ENCODE measurements at regions not wholly inside any gene's neighbourhood (a gene's known extent, or its start where the extent isn't known, plus 50 kb on each side); places are given as distances from the start of the nearest gene placed in this dataset.
"Not testable (repeated sequence)": the region's sequence is repeated elsewhere in the genome, so short reads cannot be mapped to it uniquely, and the experiment has no call there.

GRCh38 chr10:63684257-63684936 lies 163.2 kb downstream of the REEP3 start:
- Histone ChIP-seq H3K36me3 (replicated peaks) (no peaks in the 10 kb centered on the region), H3K27me3 (replicated peaks) (no peaks in the 10 kb centered on the region), H3K27ac (no peak overlapping the region), H3K4me3 (ENCODE audit: low read depth, low read length) (no peak overlapping the region)
- no peak for DNase-seq
- TF ChIP-seq, protein P1, sequence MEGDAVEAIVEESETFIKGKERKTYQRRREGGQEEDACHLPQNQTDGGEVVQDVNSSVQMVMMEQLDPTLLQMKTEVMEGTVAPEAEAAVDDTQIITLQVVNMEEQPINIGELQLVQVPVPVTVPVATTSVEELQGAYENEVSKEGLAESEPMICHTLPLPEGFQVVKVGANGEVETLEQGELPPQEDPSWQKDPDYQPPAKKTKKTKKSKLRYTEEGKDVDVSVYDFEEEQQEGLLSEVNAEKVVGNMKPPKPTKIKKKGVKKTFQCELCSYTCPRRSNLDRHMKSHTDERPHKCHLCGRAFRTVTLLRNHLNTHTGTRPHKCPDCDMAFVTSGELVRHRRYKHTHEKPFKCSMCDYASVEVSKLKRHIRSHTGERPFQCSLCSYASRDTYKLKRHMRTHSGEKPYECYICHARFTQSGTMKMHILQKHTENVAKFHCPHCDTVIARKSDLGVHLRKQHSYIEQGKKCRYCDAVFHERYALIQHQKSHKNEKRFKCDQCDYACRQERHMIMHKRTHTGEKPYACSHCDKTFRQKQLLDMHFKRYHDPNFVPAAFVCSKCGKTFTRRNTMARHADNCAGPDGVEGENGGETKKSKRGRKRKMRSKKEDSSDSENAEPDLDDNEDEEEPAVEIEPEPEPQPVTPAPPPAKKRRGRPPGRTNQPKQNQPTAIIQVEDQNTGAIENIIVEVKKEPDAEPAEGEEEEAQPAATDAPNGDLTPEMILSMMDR (IDR thresholded peaks at IDR 0.05; ENCODE audit: low read depth, low read length, missing control alignments) = no peak
- in situ Hi-C loops (cut with HindIII; ENCODE audit: low pct_ligation_motif_present, low sequenced_read_pairs) = no loop called here

DNA sequence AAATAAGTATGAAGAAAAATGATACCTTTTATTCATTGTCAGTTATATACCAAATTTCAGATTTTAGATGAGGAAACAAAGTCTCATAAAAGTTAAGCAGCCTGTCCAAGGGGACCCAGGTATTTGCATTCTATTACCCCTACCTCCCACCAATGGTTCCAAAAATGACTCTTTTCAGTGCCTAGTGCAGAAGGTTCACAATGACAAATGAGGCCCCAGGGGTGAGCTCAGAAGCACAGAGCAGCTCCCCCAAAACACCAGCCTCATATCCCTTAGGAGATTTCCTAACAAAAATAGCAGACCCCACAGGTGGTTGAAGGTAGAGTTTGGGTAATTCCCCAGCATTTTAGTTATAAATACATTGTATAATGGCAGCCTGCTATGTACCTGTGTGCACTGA lies 168.6 kb downstream of the REEP3 start:
- DNase-seq = no peak
- H3K27ac ChIP-seq = no peak overlapping the region
- TF ChIP-seq, protein P1 (IDR thresholded peaks at IDR 0.05; ENCODE audit: low read depth, low read length, missing control alignments) = no peak
- H3K4me3 ChIP-seq (ENCODE audit: low read depth, low read length) = no peak overlapping the region
- no peaks in the 10 kb centered on the region for H3K36me3 ChIP-seq (replicated peaks)
- in situ Hi-C loops (cut with HindIII; ENCODE audit: low pct_ligation_motif_present, low sequenced_read_pairs) = no loop called here
- no peaks in the 10 kb centered on the region for H3K27me3 ChIP-seq (replicated peaks)

GRCh38 chr10:63692220-63692896 lies 171.2 kb downstream of the REEP3 start:
- no peak overlapping the region for H3K27ac ChIP-seq
- TF ChIP-seq, protein P1 (IDR thresholded peaks at IDR 0.05; ENCODE audit: low read depth, low read length, missing control alignments) = no peak
- no peak overlapping the region for H3K4me3 ChIP-seq (ENCODE audit: low read depth, low read length)
- H3K27me3 ChIP-seq (replicated peaks) = no peaks in the 10 kb centered on the region
- H3K36me3 ChIP-seq (replicated peaks) = no peaks in the 10 kb centered on the region
- DNase-seq = no peak
- in situ Hi-C loops (cut with HindIII; ENCODE audit: low pct_ligation_motif_present, low sequenced_read_pairs) = no loop called here

- H3K36me3 ChIP-seq (replicated peaks); H3K27ac ChIP-seq; H3K27me3 ChIP-seq (replicated peaks); H3K4me3 ChIP-seq (ENCODE audit: low read depth, low read length); DNase-seq; in situ Hi-C loops (cut with HindIII; ENCODE audit: low pct_ligation_motif_present, low sequenced_read_pairs): not testable (repeated sequence)
These were observed 171.8 kb downstream of the REEP3 start for GRCh38 chr10:63693021-63693420.

DNA sequence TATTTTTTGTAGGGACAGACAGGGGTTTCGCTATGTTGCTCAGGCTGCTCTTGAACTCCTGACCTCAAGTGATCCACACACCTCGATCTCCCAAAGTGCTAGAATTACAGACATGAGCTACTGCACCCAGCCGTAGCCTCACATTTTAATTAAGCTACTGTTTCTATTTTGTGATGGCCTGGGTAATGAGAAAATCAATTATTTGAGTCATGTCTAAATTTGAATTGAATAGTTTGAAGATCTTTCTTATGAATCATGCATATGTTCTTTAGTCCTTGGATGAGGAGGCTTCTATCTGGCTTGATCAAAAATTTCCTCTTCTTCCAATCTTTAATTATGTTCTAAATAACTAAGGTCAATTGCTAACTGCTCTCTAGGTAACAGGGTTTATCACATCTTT lies 175.0 kb downstream of the REEP3 start:
- H3K27ac ChIP-seq = no peak overlapping the region
- TF ChIP-seq, protein P1 (IDR thresholded peaks at IDR 0.05; ENCODE audit: low read depth, low read length, missing control alignments) = no peak
- no peaks in the 10 kb centered on the region for H3K27me3 ChIP-seq (replicated peaks)
- H3K36me3 ChIP-seq (replicated peaks) = no peaks in the 10 kb centered on the region
- DNase-seq = no peak
- in situ Hi-C loops (cut with HindIII; ENCODE audit: low pct_ligation_motif_present, low sequenced_read_pairs) = no loop called here
- H3K4me3 ChIP-seq (ENCODE audit: low read depth, low read length) = no peak overlapping the region

GRCh38 chr10:63697956-63698786 lies 177.0 kb downstream of the REEP3 start:
- Histone ChIP-seq H3K27me3 (replicated peaks) (no peaks in the 10 kb centered on the region), H3K27ac (peak overlapping the region; percentile 97), H3K36me3 (replicated peaks) (no peaks in the 10 kb centered on the region), H3K4me3 (ENCODE audit: low read depth, low read length) (no peak overlapping the region)
- no peak for DNase-seq
- in situ Hi-C loops (cut with HindIII; ENCODE audit: low pct_ligation_motif_present, low sequenced_read_pairs) = no loop called here
- TF ChIP-seq, protein P1 (IDR thresholded peaks at IDR 0.05; ENCODE audit: low read depth, low read length, missing control alignments) = no peak
